AG08396 (cell line): ENCODE measurements at regions not wholly inside any gene's neighbourhood (a gene's known extent, or its start where the extent isn't known, plus 50 kb on each side); places are given as distances from the start of the nearest gene placed in this dataset.
"Not testable (repeated sequence)": the region's sequence is repeated elsewhere in the genome, so short reads cannot be mapped to it uniquely, and the experiment has no call there.

Source experiments
- DNase-seq: peaks from one replicate; pipeline ENCODE4 v3.0.0; 2012; ENCODE audit warnings: low spot score, mixed read lengths

GRCh38 chrX:115402299-115402698 is 112.8 kb downstream of the LUZP4 start:
- DNase-seq: no peak

- no peak for DNase-seq
These were observed 119.4 kb downstream of the LUZP4 start for GRCh38 chrX:115408771-115409400.

- DNase-seq: no peak
These were observed 120.0 kb downstream of the LUZP4 start for GRCh38 chrX:115409551-115409950.

GRCh38 chrX:115410731-115411428 is 121.4 kb downstream of the LUZP4 start:
- no peak for DNase-seq

- DNase-seq: no peak
These were observed 123.8 kb downstream of the LUZP4 start for GRCh38 chrX:115413246-115413878.

GRCh38 chrX:115419069-115419468 is 129.6 kb downstream of the LUZP4 start:
- no peak for DNase-seq

- no peak for DNase-seq
These were observed 133.6 kb downstream of the LUZP4 start for GRCh38 chrX:115423086-115423485.

GRCh38 chrX:115425359-115425758 is 135.6 kb upstream of the PLS3 start:
- no peak for DNase-seq

GRCh38 chrX:115427861-115428410 is 133.0 kb upstream of the PLS3 start:
- DNase-seq: no peak

- DNase-seq: not testable (repeated sequence)
These were observed 126.1 kb upstream of the PLS3 start for GRCh38 chrX:115434834-115435233.

- no peak for DNase-seq
These were observed 123.0 kb upstream of the PLS3 start for GRCh38 chrX:115437841-115438595.

GRCh38 chrX:115448146-115448545 is 112.8 kb upstream of the PLS3 start:
- DNase-seq: no peak

- DNase-seq: no peak
These were observed 111.2 kb upstream of the PLS3 start for GRCh38 chrX:115449742-115450141.

- no peak for DNase-seq
These were observed 108.7 kb upstream of the PLS3 start for GRCh38 chrX:115452251-115452650.

- DNase-seq: no peak
These were observed 100.8 kb upstream of the PLS3 start for GRCh38 chrX:115459883-115460880.

GRCh38 chrX:115462406-115462805 is 98.6 kb upstream of the PLS3 start:
- DNase-seq: no peak

GRCh38 chrX:115467961-115468360 is 93.0 kb upstream of the PLS3 start:
- DNase-seq: no peak

- no peak for DNase-seq
These were observed 88.8 kb upstream of the PLS3 start for GRCh38 chrX:115472131-115472530.

GRCh38 chrX:115486510-115486909 is 74.5 kb upstream of the PLS3 start:
- DNase-seq: no peak

GRCh38 chrX:115487608-115488007 is 73.4 kb upstream of the PLS3 start:
- no peak for DNase-seq

GRCh38 chrX:115490814-115491213 is 70.2 kb upstream of the PLS3 start:
- no peak for DNase-seq
